Mucosa of stomach (tissue), 1 donor: ENCODE measurements at regions not wholly inside any gene's neighbourhood (a gene's known extent, or its start where the extent isn't known, plus 50 kb on each side); places are given as distances from the start of the nearest gene placed in this dataset.

Experiments
- H3K27me3 ChIP-seq: one replicate; pipeline ENCODE4 v1.7.0; 2013; ENCODE audit warnings: mild to moderate bottlenecking, low read length; ENCODE audit not compliant: control insufficient read depth, insufficient read depth
- H3K36me3 ChIP-seq: one replicate; pipeline ENCODE4 v1.7.0; 2013; ENCODE audit warnings: low read length; ENCODE audit not compliant: control insufficient read depth, insufficient read depth
- H3K4me1 ChIP-seq: one replicate; pipeline ENCODE4 v1.7.0; 2013; ENCODE audit warnings: mild to moderate bottlenecking, low read length; ENCODE audit not compliant: control insufficient read depth, insufficient read depth
- H3K4me3 ChIP-seq: one replicate; pipeline ENCODE4 v1.7.0; 2013; ENCODE audit warnings: low read length
- H3K9ac ChIP-seq: one replicate; pipeline ENCODE4 v1.7.0; 2013; ENCODE audit warnings: mild to moderate bottlenecking, low read length, moderate library complexity
- H3K9me3 ChIP-seq: one replicate; pipeline ENCODE4 v1.7.0; 2013; ENCODE audit warnings: mild to moderate bottlenecking, low read length, moderate library complexity; ENCODE audit not compliant: control insufficient read depth
- donor health status: Pancreatic carcinoma.

GRCh38 chr1:208844158-208844557 lies 600.0 kb upstream of the PLXNA2 start:
- H3K4me1 ChIP-seq = no peaks in the 10 kb centered on the region
- H3K9me3 ChIP-seq = no peaks in the 10 kb centered on the region
- H3K9ac ChIP-seq = no peak overlapping the region
- H3K36me3 ChIP-seq = no peaks in the 10 kb centered on the region
- H3K4me3 ChIP-seq = no peak overlapping the region
- H3K27me3 ChIP-seq = no peaks in the 10 kb centered on the region

GRCh38 chr1:208848854-208849253 lies 604.7 kb upstream of the PLXNA2 start:
- no peaks in the 10 kb centered on the region for H3K9me3 ChIP-seq
- H3K27me3 ChIP-seq = no peaks in the 10 kb centered on the region
- no peak overlapping the region for H3K9ac ChIP-seq
- H3K4me3 ChIP-seq = no peak overlapping the region
- H3K4me1 ChIP-seq = no peaks in the 10 kb centered on the region
- no peaks in the 10 kb centered on the region for H3K36me3 ChIP-seq

GRCh38 chr1:208850442-208850841 lies 606.3 kb upstream of the PLXNA2 start:
- Histone ChIP-seq H3K4me3 (no peak overlapping the region), H3K4me1 (no peaks in the 10 kb centered on the region), H3K9ac (no peak overlapping the region), H3K9me3 (no peaks in the 10 kb centered on the region), H3K27me3 (no peaks in the 10 kb centered on the region), H3K36me3 (no peaks in the 10 kb centered on the region)

- Histone ChIP-seq H3K9me3 (no peaks in the 10 kb centered on the region), H3K4me3 (no peak overlapping the region), H3K36me3 (no peaks in the 10 kb centered on the region), H3K9ac (no peak overlapping the region), H3K4me1 (no peaks in the 10 kb centered on the region), H3K27me3 (no peaks in the 10 kb centered on the region)
Measured at GRCh38 chr1:208851366-208851765, 607.2 kb upstream of the PLXNA2 start.

- H3K36me3 ChIP-seq = no peaks in the 10 kb centered on the region
Measured at GRCh38 chr1:208852911-208853310, 608.7 kb upstream of the PLXNA2 start.

GRCh38 chr1:208855403-208855802 lies 611.2 kb upstream of the PLXNA2 start:
- H3K4me3 ChIP-seq = no peak overlapping the region
- H3K9me3 ChIP-seq = no peaks in the 10 kb centered on the region
- no peaks in the 10 kb centered on the region for H3K27me3 ChIP-seq
- H3K36me3 ChIP-seq = no peaks in the 10 kb centered on the region
- H3K4me1 ChIP-seq = no peaks in the 10 kb centered on the region
- H3K9ac ChIP-seq = no peak overlapping the region

More at GRCh38 chr1:208852911-208853310, 608.7 kb upstream of the PLXNA2 start:
- no peak overlapping the region for H3K9ac ChIP-seq
- H3K9me3 ChIP-seq = no peaks in the 10 kb centered on the region
- no peaks in the 10 kb centered on the region for H3K27me3 ChIP-seq
- no peaks in the 10 kb centered on the region for H3K4me1 ChIP-seq
- H3K4me3 ChIP-seq = no peak overlapping the region

- H3K36me3 ChIP-seq = no peaks in the 10 kb centered on the region
- H3K4me1 ChIP-seq = no peaks in the 10 kb centered on the region
- no peaks in the 10 kb centered on the region for H3K9me3 ChIP-seq
- H3K9ac ChIP-seq = no peak overlapping the region
- no peaks in the 10 kb centered on the region for H3K27me3 ChIP-seq
- no peak overlapping the region for H3K4me3 ChIP-seq
Measured at GRCh38 chr1:208857465-208857864, 613.3 kb upstream of the PLXNA2 start.

GRCh38 chr1:208858738-208859137 lies 614.6 kb upstream of the PLXNA2 start:
- Histone ChIP-seq H3K9ac (no peak overlapping the region), H3K27me3 (no peaks in the 10 kb centered on the region), H3K36me3 (no peaks in the 10 kb centered on the region), H3K4me3 (no peak overlapping the region), H3K9me3 (no peaks in the 10 kb centered on the region), H3K4me1 (no peaks in the 10 kb centered on the region)

- H3K9me3 ChIP-seq = no peaks in the 10 kb centered on the region
- H3K9ac ChIP-seq = no peak overlapping the region
- H3K36me3 ChIP-seq = no peaks in the 10 kb centered on the region
- H3K27me3 ChIP-seq = no peaks in the 10 kb centered on the region
- no peaks in the 10 kb centered on the region for H3K4me1 ChIP-seq
- no peak overlapping the region for H3K4me3 ChIP-seq
Measured at GRCh38 chr1:208864366-208864965, 620.3 kb upstream of the PLXNA2 start.

GRCh38 chr1:208866386-208866955 lies 622.3 kb upstream of the PLXNA2 start:
- no peaks in the 10 kb centered on the region for H3K9me3 ChIP-seq
- H3K27me3 ChIP-seq = no peaks in the 10 kb centered on the region
- H3K4me3 ChIP-seq = no peak overlapping the region
- no peak overlapping the region for H3K9ac ChIP-seq
- H3K36me3 ChIP-seq = no peaks in the 10 kb centered on the region
- no peaks in the 10 kb centered on the region for H3K4me1 ChIP-seq

GRCh38 chr1:208868554-208868953 lies 624.4 kb upstream of the PLXNA2 start:
- no peaks in the 10 kb centered on the region for H3K27me3 ChIP-seq
- H3K4me3 ChIP-seq = no peak overlapping the region
- no peak overlapping the region for H3K9ac ChIP-seq
- no peaks in the 10 kb centered on the region for H3K9me3 ChIP-seq
- H3K4me1 ChIP-seq = no peaks in the 10 kb centered on the region
- H3K36me3 ChIP-seq = no peaks in the 10 kb centered on the region

- H3K9me3 ChIP-seq = no peaks in the 10 kb centered on the region
- H3K9ac ChIP-seq = no peak overlapping the region
- H3K36me3 ChIP-seq = no peaks in the 10 kb centered on the region
- no peak overlapping the region for H3K4me3 ChIP-seq
- H3K27me3 ChIP-seq = no peaks in the 10 kb centered on the region
- H3K4me1 ChIP-seq = no peaks in the 10 kb centered on the region
Measured at GRCh38 chr1:208874915-208875314, 630.7 kb upstream of the PLXNA2 start.

- Histone ChIP-seq H3K9ac (no peak overlapping the region), H3K36me3 (no peaks in the 10 kb centered on the region), H3K4me3 (no peak overlapping the region), H3K9me3 (no peaks in the 10 kb centered on the region), H3K4me1 (no peaks in the 10 kb centered on the region), H3K27me3 (no peaks in the 10 kb centered on the region)
Measured at GRCh38 chr1:208879022-208879421, 634.8 kb upstream of the PLXNA2 start.
